ENCODE measurements at regions not wholly inside any gene's neighbourhood (a gene's known extent, or its start where the extent isn't known, plus 50 kb on each side); places are given as distances from the start of the nearest gene placed in this dataset.
A peak's percentile ranks its signal among the peaks of the same experiment; 100 is the strongest.

- TF ChIP-seq CTCF (conservative IDR thresholded peaks at IDR 0.05; ENCODE audit: low read depth in 2 of 2) = 0 out of 4 replicates have a peak, but pooled peaks of 1 of the 2 experiments have one; percentile 11
- no peak for TF ChIP-seq EZH2phosphoT487 (IDR thresholded peaks at IDR 0.05; ENCODE audit: unreplicated experiment)
- no peak for TF ChIP-seq EZH2 (IDR thresholded peaks at IDR 0.05; ENCODE audit: low read depth, unreplicated experiment)
- TF ChIP-seq STAT1 (IDR thresholded peaks at IDR 0.05; ENCODE audit: unreplicated experiment) = no peak
- no peak for TF ChIP-seq JUNB (IDR thresholded peaks at IDR 0.05; ENCODE audit: unreplicated experiment)
- TF ChIP-seq POLR2AphosphoS5 (IDR thresholded peaks at IDR 0.05; ENCODE audit: low read depth) = no peak
- TF ChIP-seq REST (IDR thresholded peaks at IDR 0.05; ENCODE audit: unreplicated experiment) = no peak
These were observed 443.1 kb downstream of the SOX6 start for GRCh38 chr11:15913261-15913660.
